A549 (cell line): ENCODE measurements at regions not wholly inside any gene's neighbourhood (a gene's known extent, or its start where the extent isn't known, plus 50 kb on each side); places are given as distances from the start of the nearest gene placed in this dataset.

Source experiments
- CTCF ChIP-seq: fragments of >200 bp; sonication (Bioruptor Twin); formaldehyde crosslinking; IDR thresholded peaks from 3 replicates; pipeline ENCODE4 v1.5.1; 2016
- JUN ChIP-seq, 2 experiments: fragments of >200 bp; sonication (Bioruptor Twin); formaldehyde crosslinking; IDR thresholded peaks; 2 replicates in 1 of 2; 3 replicates in 1 of 2; pipeline ENCODE4 v1.6.1; 2016 to 2017
- KDM1A ChIP-seq: fragments of 200-600 bp; sonication (generic); IDR thresholded peaks from 2 replicates; pipeline ENCODE4 v1.6.1; 2016; ENCODE audit warnings: low read depth, mild to moderate bottlenecking
- MAX ChIP-seq: IDR thresholded peaks from 2 replicates; pipeline ENCODE4 v1.6.1; 2012
- MAZ ChIP-seq: fragments of 150-350 bp; IDR thresholded peaks from 2 replicates; pipeline ENCODE4 v1.6.1; 2014; ENCODE audit warnings: antibody characterized with exemption, low read depth, low read length, borderline replicate concordance
- POLR2A ChIP-seq: IDR thresholded peaks from 2 replicates; pipeline ENCODE4 v1.6.1; 2012; ENCODE audit warnings: mild to moderate bottlenecking, low read length
- RAD21 ChIP-seq, 2 experiments: fragments of >200 bp in 1 of 2; sonication (Bioruptor Twin) in 1 of 2; formaldehyde crosslinking in 1 of 2; IDR thresholded peaks in 1 of 2; conservative IDR thresholded peaks in 1 of 2; 2 replicates in 1 of 2; 3 replicates in 1 of 2; pipeline ENCODE4 v1.6.1; 2012 to 2018; ENCODE audit warnings: inconsistent platforms in 1 of 2
- RFX5 ChIP-seq: fragments of 450-650 bp; IDR thresholded peaks from 2 replicates; pipeline ENCODE4 v1.7.1; 2014; ENCODE audit warnings: antibody characterized with exemption, mild to moderate bottlenecking, moderate library complexity
- USF2 ChIP-seq: fragments of 450-650 bp; IDR thresholded peaks from 2 replicates; pipeline ENCODE4 v1.6.1; 2014; ENCODE audit warnings: antibody characterized with exemption
- TF ChIP-seq, protein P1 (sequence below): fragments of 200-600 bp; sonication (generic); IDR thresholded peaks from 2 replicates; pipeline ENCODE4 v1.6.1; 2016; ENCODE audit warnings: antibody characterized with exemption, mild to moderate bottlenecking, moderate library complexity
- TF ChIP-seq, protein P2 (sequence below): fragments of 150-350 bp; IDR thresholded peaks from 2 replicates; pipeline ENCODE4 v1.6.1; 2014; ENCODE audit warnings: low read depth, mild to moderate bottlenecking, low read length

GRCh38 chr5:157989296-157989695 lies 130.4 kb upstream of the CLINT1 start:
- TF ChIP-seq CTCF (no peak), MAZ (no peak), MAX (no peak), KDM1A (no peak), POLR2A (no peak), RAD21 (conservative IDR thresholded peaks at IDR 0.05 in 1 of 2, IDR thresholded peaks at IDR 0.05 in 1 of 2) (no peak), JUN (IDR thresholded peaks at IDR 0.05) (no peak), RFX5 (no peak), USF2 (no peak)
- TF ChIP-seq, protein P1, sequence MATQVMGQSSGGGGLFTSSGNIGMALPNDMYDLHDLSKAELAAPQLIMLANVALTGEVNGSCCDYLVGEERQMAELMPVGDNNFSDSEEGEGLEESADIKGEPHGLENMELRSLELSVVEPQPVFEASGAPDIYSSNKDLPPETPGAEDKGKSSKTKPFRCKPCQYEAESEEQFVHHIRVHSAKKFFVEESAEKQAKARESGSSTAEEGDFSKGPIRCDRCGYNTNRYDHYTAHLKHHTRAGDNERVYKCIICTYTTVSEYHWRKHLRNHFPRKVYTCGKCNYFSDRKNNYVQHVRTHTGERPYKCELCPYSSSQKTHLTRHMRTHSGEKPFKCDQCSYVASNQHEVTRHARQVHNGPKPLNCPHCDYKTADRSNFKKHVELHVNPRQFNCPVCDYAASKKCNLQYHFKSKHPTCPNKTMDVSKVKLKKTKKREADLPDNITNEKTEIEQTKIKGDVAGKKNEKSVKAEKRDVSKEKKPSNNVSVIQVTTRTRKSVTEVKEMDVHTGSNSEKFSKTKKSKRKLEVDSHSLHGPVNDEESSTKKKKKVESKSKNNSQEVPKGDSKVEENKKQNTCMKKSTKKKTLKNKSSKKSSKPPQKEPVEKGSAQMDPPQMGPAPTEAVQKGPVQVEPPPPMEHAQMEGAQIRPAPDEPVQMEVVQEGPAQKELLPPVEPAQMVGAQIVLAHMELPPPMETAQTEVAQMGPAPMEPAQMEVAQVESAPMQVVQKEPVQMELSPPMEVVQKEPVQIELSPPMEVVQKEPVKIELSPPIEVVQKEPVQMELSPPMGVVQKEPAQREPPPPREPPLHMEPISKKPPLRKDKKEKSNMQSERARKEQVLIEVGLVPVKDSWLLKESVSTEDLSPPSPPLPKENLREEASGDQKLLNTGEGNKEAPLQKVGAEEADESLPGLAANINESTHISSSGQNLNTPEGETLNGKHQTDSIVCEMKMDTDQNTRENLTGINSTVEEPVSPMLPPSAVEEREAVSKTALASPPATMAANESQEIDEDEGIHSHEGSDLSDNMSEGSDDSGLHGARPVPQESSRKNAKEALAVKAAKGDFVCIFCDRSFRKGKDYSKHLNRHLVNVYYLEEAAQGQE, result no peak
- TF ChIP-seq, protein P2, sequence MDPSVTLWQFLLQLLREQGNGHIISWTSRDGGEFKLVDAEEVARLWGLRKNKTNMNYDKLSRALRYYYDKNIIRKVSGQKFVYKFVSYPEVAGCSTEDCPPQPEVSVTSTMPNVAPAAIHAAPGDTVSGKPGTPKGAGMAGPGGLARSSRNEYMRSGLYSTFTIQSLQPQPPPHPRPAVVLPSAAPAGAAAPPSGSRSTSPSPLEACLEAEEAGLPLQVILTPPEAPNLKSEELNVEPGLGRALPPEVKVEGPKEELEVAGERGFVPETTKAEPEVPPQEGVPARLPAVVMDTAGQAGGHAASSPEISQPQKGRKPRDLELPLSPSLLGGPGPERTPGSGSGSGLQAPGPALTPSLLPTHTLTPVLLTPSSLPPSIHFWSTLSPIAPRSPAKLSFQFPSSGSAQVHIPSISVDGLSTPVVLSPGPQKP, result no peak
